Stimulated activated CD4-positive, alpha-beta T cell treated with anti-CD3 and anti-CD28 coated beads, Interleukin-15, amount 100 ng/mL, for 48 hours (primary cell): ENCODE measurements at regions not wholly inside any gene's neighbourhood (a gene's known extent, or its start where the extent isn't known, plus 50 kb on each side); places are given as distances from the start of the nearest gene placed in this dataset.
A peak's percentile ranks its signal among the peaks of the same experiment; 100 is the strongest.

ENCODE experiments used
- DNase-seq, 2 donors: peaks; one replicate each; pipeline ENCODE4 v3.0.0-alpha.2; 2020; ENCODE audit warnings: low read depth in 2 of 2

- no peak for DNase-seq
These were observed 75.8 kb upstream of the ZEB2 start for GRCh38 chr2:144595686-144596072.

- no peak for DNase-seq
These were observed 75.4 kb upstream of the ZEB2 start for GRCh38 chr2:144595279-144595678.

- DNase-seq, result no peak
These were observed 73.9 kb upstream of the ZEB2 start for GRCh38 chr2:144593803-144594202.

- no peak for DNase-seq
These were observed 72.8 kb upstream of the ZEB2 start for GRCh38 chr2:144592500-144593256.

- no peak for DNase-seq
These were observed 67.4 kb upstream of the ZEB2 start for GRCh38 chr2:144587306-144587705.

- no peak for DNase-seq
These were observed 66.6 kb upstream of the ZEB2 start for GRCh38 chr2:144586476-144586875.

- peak in 1 of 2 donors; percentile 2 for DNase-seq
These were observed 64.0 kb upstream of the ZEB2 start for GRCh38 chr2:144583741-144584453.

GRCh38 chr2:144583381-144583729 lies 63.4 kb upstream of the ZEB2 start:
- DNase-seq, result no peak

GRCh38 chr2:144582651-144583380 lies 62.9 kb upstream of the ZEB2 start:
- DNase-seq, result no peak

GRCh38 chr2:144580521-144581161 lies 60.7 kb upstream of the ZEB2 start:
- no peak for DNase-seq

- DNase-seq, result no peak
These were observed 59.6 kb upstream of the ZEB2 start for GRCh38 chr2:144579556-144579955.

- DNase-seq, result no peak
These were observed 58.2 kb upstream of the ZEB2 start for GRCh38 chr2:144578099-144578498.

- DNase-seq, result no peak
These were observed 53.1 kb upstream of the ZEB2 start for GRCh38 chr2:144572977-144573376.

- no peak for DNase-seq
These were observed 51.9 kb upstream of the ZEB2 start for GRCh38 chr2:144571770-144572169.

GRCh38 chr2:144570566-144570965 lies 50.6 kb upstream of the ZEB2 start:
- DNase-seq, result no peak
